ENCODE measurements at regions not wholly inside any gene's neighbourhood (a gene's known extent, or its start where the extent isn't known, plus 50 kb on each side); places are given as distances from the start of the nearest gene placed in this dataset.

DNA sequence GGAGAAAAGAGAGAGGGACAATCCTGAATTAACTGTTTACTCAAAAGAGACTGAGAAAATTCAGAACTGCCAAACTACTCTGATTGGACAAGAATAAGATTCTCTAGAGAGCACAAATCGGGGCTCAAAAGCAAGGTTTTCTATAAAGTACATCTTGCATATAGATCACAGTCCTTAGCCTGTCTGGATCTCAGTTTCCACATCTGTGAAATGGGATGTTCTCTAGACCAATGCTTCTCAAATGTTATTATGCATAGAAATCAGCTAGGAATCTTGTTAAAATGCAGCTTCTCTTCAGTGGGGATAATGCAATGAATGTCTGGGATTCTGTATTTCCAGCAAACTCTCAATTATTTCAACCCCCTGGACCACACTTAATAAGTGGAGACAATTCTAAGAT is 231.6 kb downstream of the ESM1 start:
- TF ChIP-seq, protein P1, sequence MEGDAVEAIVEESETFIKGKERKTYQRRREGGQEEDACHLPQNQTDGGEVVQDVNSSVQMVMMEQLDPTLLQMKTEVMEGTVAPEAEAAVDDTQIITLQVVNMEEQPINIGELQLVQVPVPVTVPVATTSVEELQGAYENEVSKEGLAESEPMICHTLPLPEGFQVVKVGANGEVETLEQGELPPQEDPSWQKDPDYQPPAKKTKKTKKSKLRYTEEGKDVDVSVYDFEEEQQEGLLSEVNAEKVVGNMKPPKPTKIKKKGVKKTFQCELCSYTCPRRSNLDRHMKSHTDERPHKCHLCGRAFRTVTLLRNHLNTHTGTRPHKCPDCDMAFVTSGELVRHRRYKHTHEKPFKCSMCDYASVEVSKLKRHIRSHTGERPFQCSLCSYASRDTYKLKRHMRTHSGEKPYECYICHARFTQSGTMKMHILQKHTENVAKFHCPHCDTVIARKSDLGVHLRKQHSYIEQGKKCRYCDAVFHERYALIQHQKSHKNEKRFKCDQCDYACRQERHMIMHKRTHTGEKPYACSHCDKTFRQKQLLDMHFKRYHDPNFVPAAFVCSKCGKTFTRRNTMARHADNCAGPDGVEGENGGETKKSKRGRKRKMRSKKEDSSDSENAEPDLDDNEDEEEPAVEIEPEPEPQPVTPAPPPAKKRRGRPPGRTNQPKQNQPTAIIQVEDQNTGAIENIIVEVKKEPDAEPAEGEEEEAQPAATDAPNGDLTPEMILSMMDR (IDR thresholded peaks at IDR 0.05 in 4 of 5, conservative IDR thresholded peaks at IDR 0.05 in 1 of 5), result no peak
- TF ChIP-seq POLR2A (IDR thresholded peaks at IDR 0.05), result no peak
